Stimulated activated naive CD8-positive, alpha-beta T cell treated with anti-CD3 and anti-CD28 coated beads, Interleukin-15, amount 100 ng/mL, for 72 hours (primary cell): ENCODE measurements at regions not wholly inside any gene's neighbourhood (a gene's known extent, or its start where the extent isn't known, plus 50 kb on each side); places are given as distances from the start of the nearest gene placed in this dataset.

Experiments used
- ATAC-seq: fragments of 150-1000 bp; cut with Tn5 transposase; 2 replicates; pipeline ENCODE4 v1.10.0; 2021; ENCODE audit warnings: mild to moderate bottlenecking, moderate library complexity
- DNase-seq, 2 donors: peaks; one replicate each; pipeline ENCODE4 v3.0.0; 2021 to 2022
- H3K27ac Mint-ChIP-seq, 2 donors: one replicate each; pipeline ENCODE4 v1.8.0; 2022; ENCODE audit warnings: mild to moderate bottlenecking in 2 of 2, mixed read lengths in 2 of 2, moderate library complexity in 2 of 2
- H3K27me3 Mint-ChIP-seq: one replicate; pipeline ENCODE4 v1.8.0; 2022; ENCODE audit warnings: mixed read lengths
- H3K4me1 Mint-ChIP-seq: one replicate; pipeline ENCODE4 v1.8.0; 2022; ENCODE audit warnings: mild to moderate bottlenecking, mixed read lengths
- H3K4me3 Mint-ChIP-seq, 2 donors: one replicate each; pipeline ENCODE4 v1.8.0; 2022; ENCODE audit warnings: mild to moderate bottlenecking in 2 of 2, mixed read lengths in 2 of 2, moderate library complexity in 1 of 2
- H3K9me3 Mint-ChIP-seq, 2 donors: one replicate each; pipeline ENCODE4 v1.8.0; 2022; ENCODE audit warnings: mixed read lengths in 2 of 2

DNA sequence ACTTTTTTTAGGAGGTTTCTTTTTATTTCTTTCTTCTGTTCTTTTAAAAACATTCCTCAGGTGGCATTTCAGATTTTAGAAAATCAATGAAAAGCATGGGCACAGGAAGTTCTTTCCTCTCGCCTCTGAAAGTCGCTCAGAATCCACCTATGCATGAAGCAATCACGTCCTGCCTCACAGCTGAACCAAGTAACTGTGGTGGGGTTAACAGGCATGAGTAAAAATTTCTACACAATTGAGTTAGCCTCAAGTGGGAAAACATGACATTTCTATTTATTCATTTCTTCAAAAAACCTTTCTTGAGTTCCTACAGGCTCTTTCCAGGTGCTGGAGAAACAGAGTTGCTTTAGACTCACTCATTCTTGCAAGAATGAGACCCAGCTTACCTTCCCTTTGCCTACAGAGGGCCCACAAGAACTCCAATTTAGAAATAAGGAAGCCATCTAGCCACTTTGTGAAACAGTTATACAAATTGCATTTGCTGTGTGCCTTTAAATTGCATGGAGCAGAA, 508.9 kb upstream of the PKN2 start:
- no peak for ATAC-seq
- no peaks in the 10 kb centered on the region for H3K4me1 Mint-ChIP-seq
- H3K4me3 Mint-ChIP-seq, result no peak overlapping the region
- peaks cover 14% of the 10 kb centered on the region for H3K27me3 Mint-ChIP-seq
- DNase-seq, result no peak
- H3K27ac Mint-ChIP-seq, result no peak overlapping the region
- H3K9me3 Mint-ChIP-seq, result no peaks in the 10 kb centered on the region

DNA sequence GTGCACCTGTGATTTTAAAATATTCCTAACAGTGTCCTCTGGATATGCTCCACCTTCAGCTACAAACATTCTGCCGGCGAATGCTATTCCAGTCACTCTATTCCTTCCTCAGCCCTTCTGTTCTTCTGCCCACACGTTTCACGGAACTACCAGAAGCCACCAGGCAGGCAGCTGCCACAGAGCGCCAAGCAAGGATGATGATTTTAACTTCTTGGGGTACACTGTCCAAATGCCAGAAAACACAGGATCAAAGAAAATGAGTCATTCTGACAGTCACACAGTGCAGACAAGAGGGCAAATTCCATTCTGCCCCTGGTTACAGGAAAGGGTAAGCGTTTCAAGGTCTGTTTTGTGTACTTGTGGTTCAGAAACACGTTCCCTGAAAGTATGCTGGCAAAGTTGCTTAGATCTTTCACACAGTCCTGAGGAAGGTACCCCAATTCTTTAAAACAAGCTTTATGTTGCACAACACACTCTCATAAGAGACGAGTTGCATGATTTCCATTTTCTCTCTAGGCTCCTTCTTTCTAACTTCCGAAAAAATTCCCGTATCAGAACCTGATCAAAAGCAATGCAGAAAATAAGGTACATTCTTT, 508.3 kb upstream of the PKN2 start:
- Mint-ChIP-seq H3K27ac (no peak overlapping the region), H3K27me3 (peaks cover 14% of the 10 kb centered on the region), H3K9me3 (no peaks in the 10 kb centered on the region), H3K4me3 (no peak overlapping the region), H3K4me1 (no peaks in the 10 kb centered on the region)
- no peak for DNase-seq
- peak; percentile 25 for ATAC-seq

DNA sequence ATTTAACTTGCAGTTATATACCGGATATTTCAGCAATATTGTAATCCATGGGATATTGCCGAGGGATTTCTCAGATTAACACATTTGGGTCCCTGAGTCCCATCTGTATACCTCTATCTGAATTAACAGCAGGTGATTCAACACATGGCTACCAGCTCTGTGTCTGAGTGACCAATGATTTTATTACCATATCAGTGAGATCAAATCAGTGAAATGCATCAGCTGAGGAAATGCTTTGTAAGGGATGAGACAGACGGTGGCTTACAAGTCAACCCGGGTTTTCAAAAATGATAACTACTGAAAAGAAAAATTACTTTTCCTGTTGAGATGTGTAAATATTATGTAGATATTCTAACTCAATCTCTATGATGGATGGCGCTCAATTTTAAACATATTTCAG, 504.1 kb upstream of the PKN2 start:
- Mint-ChIP-seq H3K27me3 (peaks cover 14% of the 10 kb centered on the region), H3K27ac (no peak overlapping the region), H3K9me3 (no peaks in the 10 kb centered on the region), H3K4me3 (no peak overlapping the region), H3K4me1 (no peaks in the 10 kb centered on the region)
- no peak for ATAC-seq
- no peak for DNase-seq

DNA sequence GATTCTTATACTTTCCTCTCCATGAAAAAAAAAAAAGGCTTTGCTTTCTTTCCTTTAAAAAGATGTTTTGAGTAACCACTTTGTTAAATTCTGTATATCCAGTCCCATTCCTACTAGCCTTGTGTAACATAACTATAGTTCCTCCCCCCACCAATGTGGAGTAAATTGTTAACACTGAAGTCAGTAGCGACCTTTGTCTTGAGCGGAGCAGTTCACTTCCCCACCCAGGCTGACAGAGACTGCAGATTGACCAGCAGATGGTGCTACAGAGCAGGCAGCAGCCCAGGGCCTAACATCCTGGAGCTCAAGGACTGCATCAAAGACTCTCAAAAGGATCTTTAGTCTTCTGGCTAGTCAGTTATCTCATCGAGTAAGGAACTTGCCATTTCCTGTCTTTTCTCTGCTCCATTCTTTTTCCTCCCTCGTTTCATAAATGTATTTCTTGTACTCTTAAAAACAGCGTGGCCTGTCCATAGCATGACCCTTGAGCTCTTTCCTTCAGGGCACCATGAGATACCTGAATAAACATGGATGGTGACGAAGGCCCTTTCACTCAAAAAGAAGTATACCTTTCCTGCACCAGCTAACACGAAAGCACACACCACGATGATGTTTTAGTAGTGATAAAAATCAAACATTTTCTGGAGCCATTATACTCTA, 503.5 kb upstream of the PKN2 start:
- Mint-ChIP-seq H3K27me3 (peaks cover 16% of the 10 kb centered on the region), H3K4me3 (no peak overlapping the region), H3K27ac (no peak overlapping the region), H3K9me3 (no peaks in the 10 kb centered on the region), H3K4me1 (no peaks in the 10 kb centered on the region)
- ATAC-seq (peak; percentile 91), DNase-seq (peak; percentile 54 to 57)

DNA sequence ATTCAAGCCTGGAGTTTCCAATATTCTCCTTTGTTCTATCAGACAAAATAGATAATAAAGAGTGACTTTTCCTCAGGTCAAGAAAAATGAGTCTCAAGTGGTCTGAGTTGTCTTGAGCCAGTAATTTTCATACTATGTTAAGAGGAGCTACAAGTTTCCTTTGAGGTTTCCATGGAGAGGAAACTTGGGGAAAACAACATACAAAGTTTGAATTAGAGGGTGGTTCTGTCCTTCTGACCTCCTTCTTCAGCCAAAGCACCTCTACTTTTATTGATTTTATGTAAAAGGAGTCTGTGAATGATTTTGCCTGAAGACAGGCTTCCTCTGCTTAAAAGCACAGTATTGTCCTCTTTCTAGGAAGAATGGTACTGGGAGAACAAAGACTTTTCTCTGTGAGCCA, 497.2 kb upstream of the PKN2 start:
- H3K4me1 Mint-ChIP-seq, result no peaks in the 10 kb centered on the region
- ATAC-seq (no peak), DNase-seq (no peak)
- peaks cover 15% of the 10 kb centered on the region for H3K27me3 Mint-ChIP-seq
- no peak overlapping the region for H3K27ac Mint-ChIP-seq
- H3K9me3 Mint-ChIP-seq, result no peaks in the 10 kb centered on the region
- no peak overlapping the region for H3K4me3 Mint-ChIP-seq

DNA sequence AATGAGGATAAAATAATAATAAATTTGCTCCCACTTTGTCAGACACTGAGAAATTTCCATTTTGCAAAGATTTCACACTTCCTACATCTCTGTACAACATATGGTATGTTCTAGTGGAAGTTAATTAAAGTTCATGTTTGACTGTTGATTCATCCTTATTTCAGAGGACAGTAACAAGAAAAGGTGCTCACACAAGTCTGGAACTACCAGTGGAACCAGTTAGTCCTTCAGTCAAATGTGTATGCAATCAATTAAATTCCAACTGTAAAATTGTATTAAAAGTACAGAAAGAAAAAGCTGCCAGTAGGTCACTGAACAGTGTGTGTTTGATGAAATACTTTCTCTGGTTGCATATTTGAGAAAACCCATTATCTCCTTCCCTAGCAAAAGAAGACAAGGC, 496.0 kb upstream of the PKN2 start:
- Mint-ChIP-seq H3K4me1 (no peaks in the 10 kb centered on the region), H3K27me3 (peaks cover 19% of the 10 kb centered on the region), H3K4me3 (no peak overlapping the region), H3K9me3 (no peaks in the 10 kb centered on the region), H3K27ac (no peak overlapping the region)
- ATAC-seq (no peak), DNase-seq (no peak)

DNA sequence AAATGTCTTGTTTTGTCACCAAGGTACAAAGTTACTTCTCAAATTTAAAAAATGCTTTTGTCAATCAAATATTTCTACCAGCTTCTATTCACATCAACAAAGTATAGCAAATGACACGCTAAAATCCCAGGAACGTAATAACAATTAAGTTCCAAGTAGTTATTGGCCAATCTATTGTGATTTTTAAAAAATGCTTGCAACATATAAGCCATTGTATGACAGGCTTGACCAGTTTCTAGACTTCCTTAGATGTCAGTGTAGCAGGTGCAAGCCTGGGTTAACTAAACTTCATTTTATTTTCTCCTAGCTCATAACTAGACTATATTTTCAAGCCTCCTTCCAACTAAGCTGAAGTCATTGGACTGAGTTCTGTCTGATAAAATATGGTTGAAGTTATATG, 494.5 kb upstream of the PKN2 start:
- Mint-ChIP-seq H3K9me3 (no peaks in the 10 kb centered on the region), H3K27ac (no peak overlapping the region), H3K27me3 (peaks cover 19% of the 10 kb centered on the region), H3K4me3 (no peak overlapping the region), H3K4me1 (no peaks in the 10 kb centered on the region)
- no peak for DNase-seq
- no peak for ATAC-seq

DNA sequence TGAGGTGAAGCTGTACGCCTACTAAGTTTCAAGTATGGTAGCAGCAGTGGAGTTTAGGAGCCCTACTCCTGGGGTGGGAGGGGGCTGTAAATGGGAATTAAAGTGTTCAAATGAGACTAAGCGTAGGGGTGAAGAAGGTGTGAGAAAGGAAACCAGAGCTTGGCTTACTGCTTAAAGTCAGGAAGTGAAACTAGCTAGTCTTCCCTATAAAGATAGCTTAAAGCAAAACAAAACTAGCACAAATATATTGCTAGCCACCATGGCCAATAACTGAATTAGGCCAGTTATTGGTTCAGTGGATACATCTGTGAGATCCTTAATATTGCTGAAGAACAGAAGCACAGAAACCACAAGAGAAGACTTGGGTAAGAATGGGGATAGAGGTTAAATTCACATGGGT, 492.2 kb upstream of the PKN2 start:
- no peaks in the 10 kb centered on the region for H3K4me1 Mint-ChIP-seq
- H3K27ac Mint-ChIP-seq, result no peak overlapping the region
- peaks cover 6% of the 10 kb centered on the region for H3K27me3 Mint-ChIP-seq
- DNase-seq (no peak), ATAC-seq (no peak)
- no peaks in the 10 kb centered on the region for H3K9me3 Mint-ChIP-seq
- no peak overlapping the region for H3K4me3 Mint-ChIP-seq

DNA sequence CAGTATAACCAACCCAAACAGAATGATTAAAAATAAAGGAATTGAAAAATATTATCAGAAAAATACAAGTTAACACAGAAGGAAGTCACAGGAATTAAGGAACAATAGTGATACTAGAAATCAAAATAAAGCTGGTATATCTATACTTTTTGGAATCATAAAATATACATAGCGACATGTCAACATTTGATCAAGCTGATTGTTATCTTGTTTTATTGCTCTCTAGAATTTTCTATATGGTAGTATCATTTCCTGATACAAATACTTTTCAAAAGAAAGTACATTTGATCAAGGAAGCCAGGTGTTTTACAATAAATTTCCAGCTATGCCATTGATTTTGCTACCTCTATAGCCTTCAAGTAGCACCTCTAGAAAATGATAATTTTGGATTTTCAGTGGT, 489.5 kb upstream of the PKN2 start:
- no peaks in the 10 kb centered on the region for H3K4me1 Mint-ChIP-seq
- H3K4me3 Mint-ChIP-seq, result no peak overlapping the region
- H3K27me3 Mint-ChIP-seq, result peaks cover 6% of the 10 kb centered on the region
- no peak overlapping the region for H3K27ac Mint-ChIP-seq
- ATAC-seq (no peak), DNase-seq (no peak)
- H3K9me3 Mint-ChIP-seq, result no peaks in the 10 kb centered on the region

DNA sequence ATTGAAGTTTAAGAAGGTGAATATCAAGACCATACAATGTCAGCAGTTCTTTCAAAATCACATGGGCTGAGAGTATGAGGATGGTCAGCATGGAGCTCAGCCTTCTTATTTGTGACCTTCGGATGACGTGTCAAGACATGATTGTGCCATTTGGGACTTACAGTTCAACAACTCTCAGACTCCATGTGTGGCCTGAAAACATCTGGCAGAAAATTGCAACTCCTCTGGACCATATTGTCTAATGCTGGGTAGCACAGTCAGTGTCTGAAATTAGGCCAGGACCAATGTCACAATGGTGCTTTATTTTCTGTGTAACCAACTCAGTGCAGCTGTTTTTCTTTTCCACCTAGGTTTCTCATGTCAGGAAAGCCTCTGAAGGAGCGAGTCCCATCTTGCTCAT, 483.5 kb upstream of the PKN2 start:
- no peak for ATAC-seq
- Mint-ChIP-seq H3K27me3 (no peaks in the 10 kb centered on the region), H3K4me3 (no peak overlapping the region), H3K9me3 (no peaks in the 10 kb centered on the region), H3K4me1 (no peaks in the 10 kb centered on the region), H3K27ac (no peak overlapping the region)
- no peak for DNase-seq

DNA sequence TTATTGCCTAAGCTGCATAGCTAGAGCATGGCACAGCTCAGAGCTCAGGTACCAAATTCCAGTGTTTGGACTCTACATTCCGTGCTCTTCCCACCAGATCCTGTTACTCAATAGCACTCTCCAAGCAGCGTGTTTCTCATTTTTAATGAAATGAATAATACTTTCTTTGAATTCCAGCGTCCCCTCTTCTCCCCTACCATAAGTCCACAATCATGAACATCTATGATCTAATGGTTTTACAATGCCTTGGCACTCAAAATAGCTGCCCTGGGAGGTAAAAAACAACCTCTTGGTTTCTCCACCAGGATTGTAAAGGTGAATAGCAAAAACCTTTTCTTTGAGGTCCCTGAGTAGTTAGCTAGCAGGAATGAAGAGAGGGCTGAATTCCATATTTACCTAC, 480.0 kb upstream of the PKN2 start:
- Mint-ChIP-seq H3K4me1 (no peaks in the 10 kb centered on the region), H3K27me3 (peaks cover 10% of the 10 kb centered on the region), H3K9me3 (no peaks in the 10 kb centered on the region), H3K4me3 (no peak overlapping the region), H3K27ac (no peak overlapping the region)
- DNase-seq, result no peak
- no peak for ATAC-seq

DNA sequence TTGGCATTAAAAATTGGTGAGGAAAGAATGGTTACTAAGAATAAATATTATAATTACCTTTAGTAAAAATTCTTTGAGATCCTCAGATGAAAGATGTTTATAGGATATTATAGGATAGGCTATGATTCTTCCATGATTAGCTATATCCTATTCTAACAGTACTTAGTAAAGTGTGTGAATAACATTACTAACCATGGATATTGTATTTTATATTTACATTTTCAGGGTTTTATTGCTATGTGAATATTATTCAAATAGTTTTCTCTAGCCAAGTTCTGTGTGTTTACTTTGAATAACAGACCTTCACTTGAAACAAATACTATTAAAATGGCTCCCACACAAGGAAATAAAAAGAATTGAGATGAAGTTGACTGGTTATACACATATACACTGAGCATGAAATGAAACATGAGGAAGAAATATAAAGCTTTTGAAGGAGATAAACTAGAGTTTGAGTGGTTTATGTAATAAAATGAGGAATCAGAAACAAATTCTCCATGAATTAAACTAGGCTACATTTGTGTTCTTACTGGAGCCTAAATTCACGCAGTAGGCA, 479.4 kb upstream of the PKN2 start:
- ATAC-seq (no peak), DNase-seq (no peak)
- Mint-ChIP-seq H3K27ac (no peak overlapping the region), H3K4me1 (no peaks in the 10 kb centered on the region), H3K9me3 (no peaks in the 10 kb centered on the region), H3K27me3 (peaks cover 10% of the 10 kb centered on the region), H3K4me3 (no peak overlapping the region)

DNA sequence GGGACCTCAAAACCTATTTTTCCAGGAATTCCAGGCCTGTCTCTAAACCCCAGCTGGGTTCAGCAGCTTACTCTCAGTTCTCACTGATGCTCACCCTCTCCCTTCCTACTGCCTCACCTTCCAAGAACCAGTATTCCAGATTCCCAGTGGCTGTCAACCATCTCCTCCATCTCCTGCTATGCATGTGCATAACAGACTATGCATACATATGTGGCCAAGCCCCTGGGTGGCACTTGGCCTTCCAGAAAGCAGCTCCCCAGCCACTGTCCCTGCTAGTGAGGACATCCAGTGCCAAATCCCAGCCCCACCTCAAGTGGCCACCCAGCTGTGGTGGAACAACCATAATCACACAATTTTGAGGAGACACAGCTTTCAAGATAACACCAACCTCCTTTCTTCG, 475.7 kb upstream of the PKN2 start:
- no peak overlapping the region for H3K4me3 Mint-ChIP-seq
- no peak for DNase-seq
- peaks cover 10% of the 10 kb centered on the region for H3K27me3 Mint-ChIP-seq
- H3K27ac Mint-ChIP-seq, result peak overlapping the region in 1 of 2 donors; percentile 22
- H3K4me1 Mint-ChIP-seq, result no peaks in the 10 kb centered on the region
- no peak for ATAC-seq
- H3K9me3 Mint-ChIP-seq, result no peaks in the 10 kb centered on the region

DNA sequence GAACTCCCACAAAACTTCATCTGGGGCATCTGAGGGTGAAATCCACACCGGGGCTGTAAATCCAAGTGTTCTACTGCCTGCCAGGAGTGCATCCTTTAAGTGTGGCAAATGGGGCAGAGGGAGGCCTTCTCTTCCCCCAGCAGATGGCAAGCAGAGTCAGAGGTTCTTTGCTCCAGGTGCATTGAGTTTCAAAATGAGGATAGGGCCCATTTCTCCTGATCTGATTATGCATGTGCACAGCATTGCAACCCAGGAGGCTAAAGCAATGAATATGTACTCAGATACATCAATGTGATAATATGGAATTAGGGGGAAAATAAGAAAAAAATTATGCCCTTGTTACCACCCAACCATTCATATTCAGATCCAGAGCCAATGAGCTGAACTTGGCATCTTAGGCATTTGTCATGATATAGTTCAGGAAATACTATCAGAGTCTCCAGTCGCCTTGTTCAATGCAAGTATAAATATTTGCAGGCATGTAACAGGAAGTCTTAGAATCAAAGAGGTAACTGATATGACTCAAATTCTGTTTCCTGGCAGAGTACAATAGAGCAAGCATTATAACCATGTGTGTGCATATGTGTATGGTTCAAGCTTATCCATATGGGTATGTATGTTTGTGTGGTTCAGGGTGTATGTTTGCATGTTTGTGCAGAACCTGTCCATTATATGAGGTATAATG, 473.8 kb upstream of the PKN2 start:
- DNase-seq, result no peak
- H3K9me3 Mint-ChIP-seq, result no peaks in the 10 kb centered on the region
- peak; percentile 15 for ATAC-seq
- H3K27ac Mint-ChIP-seq, result no peak overlapping the region
- no peak overlapping the region for H3K4me3 Mint-ChIP-seq
- H3K4me1 Mint-ChIP-seq, result no peaks in the 10 kb centered on the region
- peaks cover 10% of the 10 kb centered on the region for H3K27me3 Mint-ChIP-seq

DNA sequence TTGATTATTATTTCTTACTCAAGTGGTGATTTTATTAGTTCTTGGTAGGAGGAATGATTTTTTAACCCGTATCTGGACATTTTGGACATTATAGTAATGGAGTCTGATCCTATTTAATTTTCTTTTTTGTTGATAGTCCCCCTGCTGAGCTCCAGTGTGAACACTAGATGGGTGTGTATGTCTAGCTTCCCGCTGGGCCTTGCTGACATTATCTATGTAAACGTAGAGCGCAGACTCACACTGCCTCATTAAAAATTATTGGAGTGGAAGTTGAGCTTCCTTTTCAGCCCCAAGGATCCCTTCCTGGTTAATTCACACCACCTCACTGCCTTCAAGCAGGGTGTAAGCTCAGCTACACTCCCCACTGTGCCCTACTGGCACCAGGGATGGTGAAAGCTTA, 467.6 kb upstream of the PKN2 start:
- Mint-ChIP-seq H3K4me3 (no peak overlapping the region), H3K4me1 (no peaks in the 10 kb centered on the region), H3K27ac (no peak overlapping the region), H3K27me3 (no peaks in the 10 kb centered on the region), H3K9me3 (no peaks in the 10 kb centered on the region)
- DNase-seq (no peak), ATAC-seq (no peak)

DNA sequence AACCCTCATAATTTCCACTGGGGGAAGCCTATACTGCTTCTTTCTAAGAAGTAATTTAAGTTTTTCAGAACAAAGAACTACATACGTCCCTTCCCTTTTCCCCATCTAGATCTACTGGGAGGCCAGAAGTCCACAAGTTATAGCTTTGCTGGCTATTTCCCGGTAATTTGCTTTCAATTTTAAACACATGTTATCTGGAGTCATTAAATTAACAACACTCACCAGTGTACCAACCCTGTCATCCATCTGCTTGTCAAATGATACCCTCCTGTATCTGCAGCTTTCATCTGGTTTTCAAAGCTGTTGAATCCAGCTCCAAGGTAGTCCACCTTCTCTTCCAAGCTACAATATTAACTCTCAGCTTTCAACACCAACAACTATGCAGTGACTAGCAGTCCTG, 466.7 kb upstream of the PKN2 start:
- Mint-ChIP-seq H3K27me3 (no peaks in the 10 kb centered on the region), H3K4me1 (no peaks in the 10 kb centered on the region), H3K27ac (no peak overlapping the region), H3K9me3 (no peaks in the 10 kb centered on the region), H3K4me3 (no peak overlapping the region)
- ATAC-seq, result no peak
- DNase-seq, result no peak
